GM21390 (cell line): ENCODE measurements at regions not wholly inside any gene's neighbourhood (a gene's known extent, or its start where the extent isn't known, plus 50 kb on each side); places are given as distances from the start of the nearest gene placed in this dataset.
"Not testable (repeated sequence)": the region's sequence is repeated elsewhere in the genome, so short reads cannot be mapped to it uniquely, and the experiment has no call there.

Experiments used
- ATAC-seq: cut with Tn5 transposase; IDR thresholded peaks from one replicate; pipeline ENCODE4 v1.9.1; 2021; ENCODE audit not compliant: unreplicated experiment

DNA sequence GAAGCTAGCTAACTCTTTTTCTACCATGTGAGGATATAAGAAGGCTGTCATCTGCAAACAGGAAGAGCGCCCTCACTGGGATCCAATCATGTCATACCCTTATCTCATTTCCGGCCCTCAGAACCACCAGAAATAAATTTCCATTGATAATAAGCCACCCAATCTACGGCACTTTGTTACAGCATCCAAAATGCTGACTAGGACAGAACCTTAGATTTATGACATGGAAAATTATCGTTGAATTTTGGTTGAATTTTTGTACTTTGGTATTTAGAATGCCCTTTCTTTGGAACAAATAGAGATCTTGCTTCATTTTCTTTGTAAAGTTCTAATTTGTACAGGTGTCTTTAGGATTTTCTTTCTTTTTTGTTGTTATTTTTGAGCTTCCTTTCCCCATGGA lies 53.3 kb upstream of the CYLC2 start:
- ATAC-seq: no peak

DNA sequence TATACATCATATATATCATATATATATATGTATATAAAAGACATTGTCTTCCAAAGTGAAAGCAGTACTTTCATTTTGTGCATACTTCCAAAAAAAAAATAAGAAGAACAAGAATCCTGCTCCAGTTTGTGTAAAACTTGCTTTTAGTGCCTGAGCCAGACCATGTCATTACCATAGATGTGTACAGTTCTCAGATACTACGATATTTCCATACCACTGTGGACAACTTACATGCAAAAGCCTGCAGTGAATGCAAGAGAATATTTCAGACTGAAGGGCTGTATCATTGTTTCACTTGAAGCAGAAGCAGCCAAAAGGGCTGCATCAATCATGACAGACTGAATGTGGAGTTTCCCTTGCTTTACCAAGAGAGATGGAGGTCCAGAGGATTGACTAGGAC lies 72.6 kb upstream of the CYLC2 start:
- ATAC-seq: no peak

DNA sequence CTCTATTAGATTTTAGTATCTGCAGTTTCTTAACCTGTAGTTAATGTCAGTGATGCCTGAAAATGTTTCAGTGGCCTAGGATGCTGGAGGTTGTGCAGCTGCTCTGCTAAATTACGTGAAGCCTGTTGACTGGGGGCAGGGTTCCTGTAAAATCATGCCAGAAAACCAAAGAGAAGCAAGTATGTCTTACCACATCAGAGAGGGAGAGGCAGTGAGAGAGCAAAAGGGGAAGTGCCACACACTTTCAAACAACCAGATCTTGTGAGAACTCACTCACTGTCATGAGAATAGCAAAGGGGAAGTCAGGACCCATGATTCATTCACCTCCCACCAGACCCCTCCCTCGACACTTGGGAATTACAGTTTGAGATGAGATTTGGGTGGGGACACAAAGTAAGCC lies 83.9 kb upstream of the CYLC2 start:
- ATAC-seq: no peak

DNA sequence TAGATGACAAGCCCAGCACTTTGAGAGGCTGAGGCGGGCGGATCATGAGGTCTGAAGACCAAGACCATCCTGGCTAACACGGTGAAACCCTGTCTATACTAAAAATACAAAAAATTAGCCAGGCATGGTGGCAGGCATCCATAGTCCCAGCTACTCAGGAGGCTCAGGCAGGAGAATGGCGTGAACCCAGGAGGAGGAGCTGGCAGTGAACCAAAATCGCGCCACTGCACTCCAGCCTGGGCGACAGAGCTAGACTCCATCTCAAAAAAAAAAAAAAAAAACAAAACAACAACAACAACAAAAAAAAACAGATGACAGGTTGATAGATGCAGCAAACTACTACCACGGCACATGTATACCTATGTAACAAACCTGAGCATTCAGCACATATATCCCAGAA lies 89.3 kb upstream of the CYLC2 start:
- not testable (repeated sequence) for ATAC-seq

DNA sequence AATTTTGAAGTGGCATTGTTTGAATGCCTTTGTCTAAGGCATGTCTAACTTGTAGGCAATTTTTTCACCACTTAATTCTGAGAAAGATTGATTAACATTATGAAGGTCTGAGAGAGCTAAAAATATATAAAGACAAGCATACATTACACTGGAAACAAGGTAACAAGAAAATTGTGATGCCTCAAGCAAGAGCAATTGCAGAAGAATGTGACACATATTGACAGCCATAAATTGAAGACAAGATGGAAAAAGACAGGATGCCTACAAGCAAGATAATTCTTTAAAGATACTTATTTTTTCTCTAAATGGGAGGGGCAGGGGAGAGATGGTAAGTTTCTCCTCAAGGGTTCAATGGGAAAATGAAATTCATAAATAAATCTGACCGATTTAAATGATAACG lies 103.1 kb upstream of the CYLC2 start:
- ATAC-seq: no peak

DNA sequence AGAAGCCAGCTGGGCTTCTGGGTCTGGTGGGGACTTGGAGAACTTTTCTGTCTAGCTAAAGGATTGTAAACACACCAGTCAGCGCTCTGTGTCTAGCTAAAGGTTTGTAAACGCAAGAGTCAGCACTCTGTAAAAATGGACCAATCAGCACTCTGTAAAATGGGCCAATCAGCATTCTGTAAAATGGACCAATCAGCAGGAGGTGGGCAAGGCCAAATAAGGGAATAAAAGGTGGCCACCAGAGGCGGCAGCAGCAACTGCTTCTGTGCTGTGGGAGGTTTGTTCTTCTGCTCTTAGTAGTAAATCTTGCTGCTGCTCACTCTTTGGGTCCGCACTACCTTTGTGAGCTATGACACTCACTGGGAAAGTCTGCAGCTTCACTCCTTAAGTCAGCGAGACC lies 106.4 kb upstream of the CYLC2 start:
- ATAC-seq: not testable (repeated sequence)

DNA sequence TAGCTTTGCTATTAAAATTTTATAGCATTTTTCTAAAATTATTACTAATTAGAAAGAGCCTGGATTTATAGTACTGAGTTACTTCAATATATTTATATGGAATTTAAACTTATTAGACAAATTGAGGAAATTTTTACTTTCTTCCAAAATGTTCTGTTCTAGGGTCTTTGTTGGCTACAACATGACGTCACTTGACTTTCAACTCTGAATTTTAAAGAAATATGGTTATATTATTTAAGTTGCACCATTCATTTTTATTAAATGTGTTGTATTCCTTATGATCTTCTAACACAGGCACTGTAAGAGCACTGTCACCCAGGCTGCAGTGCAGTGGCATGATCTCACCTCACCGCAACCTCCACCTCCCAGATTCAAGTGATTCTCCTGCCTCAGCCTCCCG lies 119.4 kb upstream of the CYLC2 start:
- no peak for ATAC-seq

DNA sequence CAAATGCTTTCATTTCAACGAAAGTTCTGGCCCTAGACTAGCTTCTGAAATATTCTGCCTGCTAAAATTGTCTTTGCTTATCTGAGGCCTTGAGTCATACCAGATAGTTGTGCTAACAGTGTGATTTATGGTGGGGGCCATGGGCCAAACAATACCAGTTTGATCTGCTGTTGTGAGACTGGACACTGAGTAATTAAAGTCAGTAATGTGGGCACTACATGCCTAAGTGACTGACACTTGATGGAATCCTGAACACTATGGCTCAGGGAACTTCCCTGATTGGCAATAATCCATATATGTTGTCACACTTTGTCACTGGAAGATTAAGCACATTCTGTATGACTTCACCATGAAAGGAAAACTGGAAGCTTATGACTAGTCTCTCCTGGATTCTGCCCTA lies 127.6 kb upstream of the CYLC2 start:
- ATAC-seq: no peak

DNA sequence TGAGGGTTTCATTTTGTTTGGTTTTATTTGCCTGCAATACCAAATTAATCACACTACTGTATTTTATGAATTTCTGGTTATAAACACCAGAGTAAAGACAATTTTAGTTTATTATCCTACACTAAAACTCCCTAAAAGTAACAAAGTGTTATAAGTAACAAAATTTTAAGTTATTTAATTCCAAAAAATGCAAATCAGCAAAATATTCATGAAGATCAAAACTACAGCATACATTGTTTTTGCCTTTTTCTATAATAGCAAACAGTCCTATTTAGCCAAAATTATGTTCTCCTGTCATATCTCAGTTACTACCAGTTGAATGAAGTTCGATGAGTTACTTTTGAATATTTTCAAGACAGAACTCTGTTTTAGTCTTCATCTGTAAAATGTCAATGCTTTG lies 132.7 kb upstream of the CYLC2 start:
- no peak for ATAC-seq

DNA sequence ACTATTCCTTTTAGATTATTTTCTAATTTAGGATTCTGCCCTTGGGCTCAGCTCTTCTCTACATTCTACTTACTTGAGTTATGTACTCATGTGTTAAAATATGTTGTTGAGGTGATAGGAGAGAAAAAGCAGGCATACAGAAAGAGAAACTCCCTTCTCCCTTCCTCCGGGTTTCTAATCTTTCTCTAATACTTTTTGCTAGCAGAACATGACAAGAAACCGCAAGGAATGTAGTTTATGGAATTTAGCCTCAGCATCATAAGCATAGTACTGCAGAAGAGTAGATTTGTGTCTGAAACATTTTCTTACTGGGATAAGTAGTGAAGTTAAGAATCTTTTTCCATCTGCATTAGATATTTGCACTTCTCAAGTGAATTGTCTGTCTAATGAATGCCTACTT lies 139.5 kb upstream of the CYLC2 start:
- no peak for ATAC-seq

DNA sequence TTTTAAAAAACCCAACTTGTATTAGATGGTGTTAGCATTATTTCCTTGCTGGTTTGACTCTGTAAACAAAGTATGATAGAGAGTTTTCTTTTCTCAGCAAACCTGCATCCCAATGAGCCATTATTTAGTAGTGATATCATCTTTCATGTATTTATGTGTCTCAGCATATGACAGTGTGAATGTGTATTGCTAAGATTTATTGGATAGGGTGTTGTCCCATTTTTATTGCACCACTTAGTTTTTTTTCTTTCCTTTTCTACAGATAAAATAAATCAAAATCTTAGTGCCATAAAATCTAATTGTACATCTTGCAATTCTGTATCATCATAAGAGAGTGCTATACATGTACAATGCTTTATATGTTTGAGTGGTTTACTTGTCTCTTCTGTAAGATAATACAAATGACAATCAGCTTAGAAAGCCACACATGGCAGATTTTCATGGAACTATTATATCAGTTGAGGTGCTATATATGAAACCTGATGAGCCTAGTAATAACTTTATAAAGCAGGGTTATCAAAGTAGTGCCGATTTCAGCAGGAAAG lies 149.2 kb upstream of the CYLC2 start:
- no peak for ATAC-seq

DNA sequence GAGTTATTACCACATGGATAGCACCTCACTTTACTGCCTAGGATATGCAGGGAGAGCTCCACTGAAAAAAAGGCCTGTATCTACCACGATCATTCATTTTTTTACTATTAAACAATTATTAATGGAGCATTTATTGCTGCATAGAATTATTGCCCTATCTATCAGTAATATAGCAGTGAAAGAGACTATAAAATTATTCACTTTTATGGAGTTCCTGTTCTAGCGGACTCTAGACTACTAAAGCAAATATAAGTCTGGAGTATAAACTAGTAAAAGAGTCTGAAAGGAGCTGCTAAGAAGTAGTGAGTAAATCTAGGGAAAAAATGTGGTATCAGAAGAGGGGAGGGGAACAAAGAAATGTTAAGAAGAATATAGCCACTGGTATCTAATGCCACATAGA lies 150.4 kb upstream of the CYLC2 start:
- ATAC-seq: no peak

DNA sequence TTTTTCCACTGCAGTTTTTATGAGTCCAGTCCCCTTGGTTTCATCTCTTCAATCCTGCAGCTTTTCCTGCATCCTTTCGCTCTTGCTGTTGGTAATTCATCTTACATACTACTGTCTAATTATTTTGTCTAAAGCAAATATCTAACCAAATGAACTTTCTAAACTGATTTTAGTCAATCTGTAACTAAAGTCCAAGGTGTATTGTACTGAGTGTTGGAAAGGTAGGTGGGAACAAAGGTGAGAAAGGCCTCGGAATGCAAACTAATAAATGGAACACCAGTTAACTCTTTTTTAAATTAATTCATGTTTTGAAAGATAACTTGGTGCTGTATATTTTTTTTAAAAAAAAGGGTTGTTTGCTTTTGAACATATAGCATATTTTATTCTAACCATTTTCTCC lies 152.7 kb upstream of the CYLC2 start:
- no peak for ATAC-seq

DNA sequence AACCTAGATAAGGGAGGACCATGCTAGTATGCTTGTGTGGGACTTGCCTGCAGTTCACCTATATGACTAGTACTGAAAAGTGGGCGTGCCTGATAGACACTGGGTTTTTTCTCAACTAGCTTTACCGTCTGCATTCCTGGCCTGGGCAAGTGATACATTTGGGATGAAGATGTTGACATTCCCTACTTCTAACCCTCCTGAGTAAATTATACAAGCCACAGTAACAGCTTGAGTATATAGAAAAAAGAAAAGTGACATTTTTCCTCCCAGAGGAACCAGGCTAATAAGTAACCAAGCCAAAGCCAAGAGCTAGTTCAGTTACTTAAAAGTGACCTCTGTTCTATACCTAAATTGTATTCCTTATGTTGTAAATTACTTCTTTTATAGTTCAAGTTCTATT lies 153.8 kb upstream of the CYLC2 start:
- ATAC-seq: no peak

DNA sequence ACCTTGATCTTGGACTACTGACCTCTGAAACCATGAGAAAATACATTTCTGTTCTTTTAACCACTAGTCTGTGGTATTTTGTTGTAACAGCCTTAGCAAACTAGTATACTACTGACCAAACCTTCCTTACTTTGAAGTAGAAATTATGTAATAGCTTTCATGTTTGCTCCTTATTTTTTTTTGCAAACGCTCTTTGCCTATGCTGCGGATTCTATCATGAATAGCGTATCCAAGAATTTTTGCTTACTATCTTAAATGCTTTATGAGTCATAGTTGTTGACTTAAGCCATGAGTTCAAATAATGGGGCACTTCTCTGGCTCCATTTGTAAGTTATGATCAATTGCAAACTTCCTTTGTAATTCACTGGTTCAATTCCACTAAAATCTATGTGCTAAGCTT lies 154.8 kb upstream of the CYLC2 start:
- no peak for ATAC-seq

DNA sequence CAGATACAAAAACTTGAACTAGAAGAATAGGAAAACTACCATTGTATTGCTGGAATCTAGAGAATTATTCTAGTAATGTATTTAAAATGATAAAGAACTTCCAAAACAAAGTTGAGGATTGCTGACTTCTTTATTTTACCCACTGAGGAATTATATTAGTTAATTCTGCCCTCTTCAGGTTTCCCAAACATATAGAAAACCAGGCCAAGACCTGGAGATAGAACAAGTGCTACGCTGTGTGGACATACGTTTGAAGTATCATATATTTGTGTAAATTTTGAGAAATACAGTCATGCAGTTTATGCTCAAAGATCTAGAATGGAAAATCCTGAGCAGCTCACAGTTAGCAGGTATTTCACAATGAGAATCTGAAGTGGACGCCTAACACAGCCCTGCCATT lies 162.3 kb upstream of the CYLC2 start:
- ATAC-seq: no peak

DNA sequence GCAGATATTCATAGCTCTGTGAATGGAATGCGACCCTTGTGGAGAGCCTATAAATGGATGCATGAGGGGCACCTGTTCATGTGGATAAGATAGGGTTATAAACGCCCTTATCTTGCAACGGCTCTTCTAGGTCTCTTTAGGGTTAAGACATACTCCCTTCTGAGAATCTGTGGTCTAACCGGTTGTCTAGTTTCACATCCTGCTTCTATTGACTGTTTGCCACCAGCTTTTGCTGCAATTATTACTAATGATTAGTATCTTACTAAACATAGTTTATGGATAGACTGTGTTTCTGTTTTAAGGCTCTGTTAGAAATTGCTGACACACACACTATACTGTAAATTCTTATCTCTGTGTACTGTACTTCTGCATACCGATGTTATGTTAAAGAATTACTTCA lies 198.9 kb upstream of the CYLC2 start:
- ATAC-seq: no peak

DNA sequence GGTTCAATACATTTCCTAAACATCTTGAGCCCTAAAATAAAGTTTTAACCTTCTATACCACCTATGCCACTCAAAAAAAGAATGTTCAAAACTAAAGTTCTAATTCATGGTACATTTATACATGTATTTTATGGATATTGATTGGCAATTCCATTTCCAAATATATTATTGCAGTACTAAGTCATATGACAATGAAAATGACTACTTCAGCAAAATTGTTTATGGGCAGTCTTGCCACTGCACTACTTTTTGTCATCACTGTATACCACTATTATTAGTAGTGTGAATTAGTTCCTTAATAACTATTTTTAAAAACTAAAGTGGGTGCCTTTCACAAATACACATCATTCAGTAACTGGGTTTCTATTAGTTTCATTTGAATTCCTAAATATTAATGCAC lies 199.6 kb upstream of the CYLC2 start:
- no peak for ATAC-seq

DNA sequence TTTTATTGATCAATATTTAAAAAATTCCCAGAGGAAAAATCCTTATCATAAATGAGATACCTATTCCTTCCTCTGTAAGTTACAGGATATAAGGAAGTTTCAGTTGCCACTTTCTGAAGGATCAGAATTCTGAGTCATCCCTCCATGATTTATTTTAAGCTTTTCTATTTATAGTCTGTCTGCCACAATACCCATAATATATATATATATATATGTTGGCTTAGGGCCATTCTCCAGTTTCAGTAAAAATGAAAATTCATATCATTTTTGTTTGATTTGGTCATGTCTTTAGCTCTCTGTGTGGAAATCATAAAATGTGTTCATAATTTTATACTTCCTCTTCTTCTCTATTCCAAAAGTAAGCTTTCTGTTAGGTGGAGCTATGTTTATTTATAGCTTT lies 215.8 kb upstream of the CYLC2 start:
- no peak for ATAC-seq

DNA sequence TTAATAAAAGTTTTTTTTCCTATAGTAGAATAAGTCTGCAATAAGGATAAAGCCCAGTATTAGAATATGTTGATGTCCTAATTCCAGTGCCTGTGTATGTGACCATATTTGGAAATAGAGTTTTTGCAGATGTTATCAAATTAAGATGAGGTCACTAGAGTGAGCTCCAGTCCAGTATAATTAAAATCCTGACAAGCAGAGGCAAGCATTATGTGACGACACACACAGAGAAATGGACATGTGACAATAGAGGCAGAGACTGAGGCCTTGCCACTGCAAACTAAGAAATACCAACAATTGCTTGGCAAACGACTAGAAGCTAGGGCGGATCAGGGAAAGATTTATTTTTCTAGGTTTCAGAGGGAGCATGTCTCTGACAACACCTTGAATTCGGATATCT lies 216.4 kb upstream of the CYLC2 start:
- no peak for ATAC-seq

DNA sequence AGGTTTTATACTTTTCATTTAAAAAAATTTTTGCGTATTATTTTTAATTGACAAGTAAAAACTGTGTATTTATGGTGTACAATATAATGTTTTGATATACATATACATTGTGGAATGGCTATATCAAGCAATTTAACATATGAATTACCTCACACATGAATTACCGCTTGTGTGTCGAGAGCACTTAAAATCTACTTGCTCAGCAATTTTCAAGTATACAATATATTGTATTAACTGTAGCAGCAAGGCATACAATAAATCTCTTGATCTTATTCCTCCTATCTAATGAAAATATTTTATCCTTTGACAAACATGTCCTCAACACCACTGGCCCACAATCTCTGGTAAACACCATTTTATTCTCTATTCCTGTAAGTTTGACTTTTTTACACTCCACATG lies 224.4 kb upstream of the CYLC2 start:
- ATAC-seq: no peak

DNA sequence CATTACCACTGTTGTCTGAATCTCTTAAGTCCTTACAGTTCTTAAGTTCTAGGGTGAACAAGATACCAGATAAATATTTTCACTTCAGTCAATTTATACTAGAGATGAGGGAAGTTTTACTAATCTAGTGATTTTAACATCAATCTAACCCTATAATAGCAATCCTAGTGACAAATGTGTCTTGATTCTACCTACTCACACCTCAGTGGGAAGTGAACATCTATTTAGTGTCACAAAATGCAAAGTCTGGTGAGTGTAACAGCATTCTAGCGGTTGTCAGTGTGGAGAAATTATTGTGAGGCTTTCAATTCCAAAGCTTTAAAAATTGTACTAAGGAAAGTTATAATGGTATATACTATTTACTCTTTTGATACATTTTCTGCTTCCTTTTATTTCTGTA lies 225.8 kb upstream of the CYLC2 start:
- ATAC-seq: no peak

DNA sequence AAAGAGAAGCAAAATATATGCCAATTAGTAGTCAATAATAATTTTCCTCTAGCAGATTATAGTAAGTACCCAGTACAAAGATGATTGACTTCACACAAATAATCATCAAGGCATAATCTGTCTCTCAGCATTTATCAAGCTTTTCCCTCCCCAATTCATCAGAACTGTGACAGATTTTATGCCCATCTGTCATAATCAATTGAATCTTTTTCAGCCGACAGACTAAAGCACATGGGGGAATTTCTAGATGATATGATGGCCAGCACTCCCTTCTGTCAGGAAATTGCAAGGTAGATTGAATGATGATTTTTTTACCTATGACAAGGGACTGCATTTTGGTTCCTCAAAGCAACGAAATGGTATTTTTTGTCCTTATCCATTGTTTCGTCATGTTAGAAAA lies 227.1 kb upstream of the CYLC2 start:
- ATAC-seq: no peak

DNA sequence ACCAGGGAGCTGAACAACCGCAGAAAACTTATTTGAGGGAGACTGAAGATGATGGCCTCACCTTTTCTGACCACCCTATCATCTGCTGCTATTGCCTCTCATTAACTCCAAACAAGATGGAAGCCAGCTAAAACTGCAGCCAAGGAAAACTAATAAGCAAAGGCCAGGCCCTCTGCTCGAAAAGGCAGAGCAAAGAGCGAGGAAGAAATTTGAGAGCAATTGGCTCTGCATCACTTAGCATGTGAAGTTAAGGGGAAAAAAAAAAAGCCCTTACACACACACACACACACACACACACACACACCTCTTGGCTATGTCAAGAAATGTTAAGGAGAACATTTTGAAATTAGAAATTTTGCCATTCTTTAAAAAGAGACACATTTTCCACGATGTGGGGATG lies 228.1 kb upstream of the CYLC2 start:
- no peak for ATAC-seq
